Glomerular visceral epithelial cell (primary cell): ENCODE measurements at regions not wholly inside any gene's neighbourhood (a gene's known extent, or its start where the extent isn't known, plus 50 kb on each side); places are given as distances from the start of the nearest gene placed in this dataset.

Experiments
- DNase-seq: peaks from one replicate; pipeline ENCODE4 v3.0.0-alpha.2; 2016; ENCODE audit errors: extremely low spot score

GRCh38 chr19:30784850-30785457 is 412.8 kb downstream of the ZNF536 start:
- peak; percentile 25 for DNase-seq

DNA sequence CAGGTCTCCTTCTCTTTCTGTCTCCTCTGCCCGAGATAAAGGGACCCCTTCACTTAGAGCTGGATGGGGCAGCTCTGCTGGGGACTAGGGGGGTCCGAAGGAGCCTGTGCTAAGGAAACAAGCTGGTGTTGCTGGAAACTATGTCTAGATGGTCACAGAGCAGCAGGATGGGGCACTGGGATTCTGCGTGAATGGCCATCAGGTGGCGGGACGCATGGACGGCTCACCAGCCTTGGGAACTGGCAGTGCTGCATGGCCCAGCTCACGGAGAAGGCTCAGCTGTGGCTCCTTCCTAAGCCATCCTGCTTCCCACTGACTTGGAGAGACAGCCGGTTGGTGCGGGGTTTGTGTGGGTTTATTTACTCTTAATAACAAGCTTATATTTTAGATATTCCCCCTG is 411.8 kb downstream of the ZNF536 start:
- DNase-seq = no peak

- DNase-seq = no peak
Measured at GRCh38 chr19:30783212-30783611, 411.0 kb downstream of the ZNF536 start.

DNA sequence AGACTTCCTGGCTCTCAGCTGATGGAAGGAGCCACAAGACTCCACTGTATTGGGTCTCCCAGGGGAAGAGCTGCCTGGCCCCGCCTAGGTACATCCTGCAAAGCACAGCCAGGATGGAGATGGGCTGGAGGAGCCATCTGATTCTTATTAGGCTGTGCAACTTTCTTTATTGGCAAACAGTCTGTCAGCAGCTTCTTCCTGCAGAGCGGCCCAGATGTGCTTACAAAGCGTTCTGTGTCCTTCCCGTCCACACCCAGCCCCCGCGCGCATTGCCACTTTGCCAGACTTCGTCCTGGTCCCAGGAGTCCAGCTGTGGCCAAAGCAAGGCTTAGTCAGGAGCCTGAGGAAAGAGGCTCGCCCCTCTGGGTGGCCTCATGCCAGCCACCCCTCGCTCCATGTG is 409.3 kb downstream of the ZNF536 start:
- no peak for DNase-seq

GRCh38 chr19:30781047-30781446 is 408.9 kb downstream of the ZNF536 start:
- no peak for DNase-seq

DNA sequence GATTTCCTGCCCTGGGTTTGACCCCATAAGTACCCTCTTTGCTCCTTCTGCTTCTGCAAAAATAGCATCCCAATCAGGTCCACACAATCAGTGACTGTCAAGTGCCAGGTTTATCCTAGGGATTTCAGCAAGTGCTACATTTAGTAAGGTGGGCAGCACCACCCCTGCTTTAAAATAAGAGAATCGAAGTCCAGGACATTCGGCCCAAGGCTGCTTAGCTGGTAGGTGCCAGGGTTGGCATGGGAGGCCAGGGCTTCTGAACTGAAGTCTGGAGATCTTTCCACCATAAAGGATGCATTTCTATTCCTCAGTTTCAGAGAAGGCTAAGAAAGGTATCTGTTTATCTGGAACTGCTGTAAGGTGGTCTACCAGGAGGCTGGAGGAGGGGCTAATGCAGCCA is 408.3 kb downstream of the ZNF536 start:
- DNase-seq = no peak

DNA sequence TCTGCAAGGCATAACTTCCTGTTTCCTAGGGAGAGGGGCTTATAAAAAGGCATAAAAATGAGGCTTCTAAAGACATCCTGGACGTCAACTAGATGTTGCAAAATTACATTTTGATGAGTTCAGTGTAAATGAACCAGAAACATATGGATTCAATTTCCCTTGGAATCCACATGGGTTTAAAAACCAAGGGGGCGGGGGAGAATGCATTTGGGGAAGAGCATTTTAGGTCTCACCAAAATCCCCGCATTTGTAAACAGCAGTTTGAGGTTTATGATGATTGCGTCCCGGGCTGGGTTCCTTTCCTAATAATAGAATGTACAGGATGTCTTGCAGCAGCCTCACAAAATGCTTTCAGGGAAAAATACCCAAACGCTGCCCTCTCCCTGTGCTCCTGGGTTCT is 407.8 kb downstream of the ZNF536 start:
- DNase-seq = no peak

DNA sequence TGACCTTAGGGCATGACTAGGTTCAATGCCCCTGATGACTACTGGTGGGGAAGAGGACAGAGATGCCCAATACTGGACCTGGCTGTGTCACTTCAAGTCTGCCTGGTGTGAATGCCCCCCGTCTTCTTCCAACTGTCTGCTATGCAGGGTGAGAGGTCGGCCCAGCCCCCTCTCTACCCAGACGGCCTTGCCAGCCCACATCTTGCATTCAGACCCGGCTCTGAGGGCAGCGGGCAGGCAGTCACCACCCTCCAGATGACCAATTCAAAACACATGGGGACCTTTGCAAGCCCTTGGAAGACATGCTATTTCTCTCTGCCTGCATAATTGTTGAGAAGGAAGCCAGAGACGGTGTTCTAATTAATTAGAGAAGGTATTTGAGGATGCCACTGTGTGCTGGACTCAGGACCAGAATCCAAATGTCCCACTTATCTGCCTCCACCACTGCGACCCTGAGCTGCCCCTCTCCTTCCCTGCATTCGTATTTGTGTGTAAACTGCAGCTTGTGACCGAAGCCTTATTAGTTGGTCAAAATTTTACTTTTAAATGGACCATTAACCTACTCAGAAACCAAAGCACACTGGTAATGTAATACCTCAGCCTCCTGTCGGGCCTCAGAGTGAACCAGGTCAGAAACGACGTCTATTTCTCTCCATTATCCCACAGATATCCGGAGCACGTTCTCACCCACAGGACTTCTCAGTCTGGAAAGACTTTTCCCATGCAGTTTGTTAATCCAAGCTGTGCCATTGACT is 407.0 kb downstream of the ZNF536 start:
- no peak for DNase-seq

DNA sequence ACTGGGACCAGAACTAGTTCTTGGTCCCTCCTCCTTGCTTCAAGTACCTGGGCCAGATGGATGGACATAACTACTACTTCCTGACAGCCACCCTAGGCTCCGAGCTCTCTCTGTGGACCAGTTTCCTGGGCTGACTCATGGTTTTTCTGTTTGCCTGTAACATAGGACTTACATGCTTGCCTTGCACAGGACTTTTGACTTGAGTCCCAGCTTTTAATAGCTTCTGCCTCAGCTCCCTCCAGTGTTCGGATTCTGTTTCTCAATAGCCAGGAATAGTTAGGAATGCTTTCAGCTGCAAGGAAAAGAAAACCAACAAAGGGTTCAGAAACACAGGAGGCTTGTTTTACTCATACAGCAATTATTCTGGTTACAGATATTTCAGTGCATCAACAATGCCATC is 405.9 kb downstream of the ZNF536 start:
- no peak for DNase-seq

GRCh38 chr19:30775956-30776355 is 403.8 kb downstream of the ZNF536 start:
- DNase-seq = no peak

- no peak for DNase-seq
Measured at GRCh38 chr19:30774252-30774766, 402.1 kb downstream of the ZNF536 start.

- DNase-seq = no peak
Measured at GRCh38 chr19:30762651-30763050, 390.5 kb downstream of the ZNF536 start.

- DNase-seq = no peak
Measured at GRCh38 chr19:30760014-30760413, 387.8 kb downstream of the ZNF536 start.

GRCh38 chr19:30757837-30758617 is 385.8 kb downstream of the ZNF536 start:
- DNase-seq = no peak

GRCh38 chr19:30757104-30757836 is 385.1 kb downstream of the ZNF536 start:
- DNase-seq = no peak

- DNase-seq = no peak
Measured at GRCh38 chr19:30755581-30755980, 383.4 kb downstream of the ZNF536 start.

DNA sequence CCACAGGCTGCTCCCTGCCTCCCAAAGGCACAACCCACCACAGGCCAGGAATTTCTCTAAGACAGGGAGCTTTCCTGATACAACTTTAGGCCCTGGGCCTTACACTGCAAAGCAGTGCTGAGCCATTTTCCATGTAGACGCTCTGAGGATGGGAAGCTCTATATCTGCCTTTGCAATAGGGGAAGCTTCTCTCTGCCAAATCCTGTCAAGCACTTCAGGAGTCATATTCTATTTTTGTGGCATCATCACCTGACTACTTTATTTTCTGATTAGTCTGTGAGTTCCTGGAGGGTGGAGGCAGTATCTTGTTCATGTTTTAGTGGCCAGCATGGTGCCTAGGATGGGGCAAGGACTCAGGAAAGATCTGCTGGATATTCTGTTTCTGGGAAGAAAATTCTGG is 382.0 kb downstream of the ZNF536 start:
- no peak for DNase-seq

- DNase-seq = no peak
Measured at GRCh38 chr19:30752876-30753275, 380.7 kb downstream of the ZNF536 start.

- DNase-seq = no peak
Measured at GRCh38 chr19:30752201-30752600, 380.0 kb downstream of the ZNF536 start.

DNA sequence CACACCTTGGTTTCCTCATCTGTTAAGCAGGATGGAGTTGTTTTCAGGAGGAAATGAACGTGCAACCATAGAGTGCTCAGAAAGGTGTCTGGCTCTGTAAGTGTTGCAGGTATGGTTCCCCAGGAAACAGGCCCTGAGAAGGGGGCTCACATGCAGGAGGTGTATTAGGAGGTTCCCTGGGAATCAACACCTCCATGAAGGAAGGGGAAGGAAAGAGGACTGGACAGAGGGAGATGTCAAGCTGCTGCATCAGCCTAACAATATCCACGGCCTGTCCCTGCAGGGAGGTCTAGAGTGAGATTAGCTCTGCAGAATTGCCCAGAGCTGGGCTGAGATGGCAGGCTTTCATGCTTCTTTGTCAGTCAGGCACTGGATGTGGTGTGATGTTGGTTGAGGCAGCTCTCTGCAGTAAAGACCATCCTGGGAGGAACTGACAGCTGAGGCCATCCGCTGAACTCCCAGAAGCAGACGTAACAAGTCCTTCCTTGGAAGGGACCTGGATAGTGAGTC is 373.3 kb downstream of the ZNF536 start:
- no peak for DNase-seq

- no peak for DNase-seq
Measured at GRCh38 chr19:30744741-30745475, 372.7 kb downstream of the ZNF536 start.
